ENCODE measurements at regions not wholly inside any gene's neighbourhood (a gene's known extent, or its start where the extent isn't known, plus 50 kb on each side); places are given as distances from the start of the nearest gene placed in this dataset.

- TF ChIP-seq MAX (IDR thresholded peaks at IDR 0.05; ENCODE audit: low read depth, low read length) (no peak), MYC (IDR thresholded peaks at IDR 0.05; ENCODE audit: low read depth, low read length) (no peak), POLR2A (IDR thresholded peaks at IDR 0.05; ENCODE audit: extremely low read depth, insufficient read length) (no peak)
- TF ChIP-seq, protein P1, sequence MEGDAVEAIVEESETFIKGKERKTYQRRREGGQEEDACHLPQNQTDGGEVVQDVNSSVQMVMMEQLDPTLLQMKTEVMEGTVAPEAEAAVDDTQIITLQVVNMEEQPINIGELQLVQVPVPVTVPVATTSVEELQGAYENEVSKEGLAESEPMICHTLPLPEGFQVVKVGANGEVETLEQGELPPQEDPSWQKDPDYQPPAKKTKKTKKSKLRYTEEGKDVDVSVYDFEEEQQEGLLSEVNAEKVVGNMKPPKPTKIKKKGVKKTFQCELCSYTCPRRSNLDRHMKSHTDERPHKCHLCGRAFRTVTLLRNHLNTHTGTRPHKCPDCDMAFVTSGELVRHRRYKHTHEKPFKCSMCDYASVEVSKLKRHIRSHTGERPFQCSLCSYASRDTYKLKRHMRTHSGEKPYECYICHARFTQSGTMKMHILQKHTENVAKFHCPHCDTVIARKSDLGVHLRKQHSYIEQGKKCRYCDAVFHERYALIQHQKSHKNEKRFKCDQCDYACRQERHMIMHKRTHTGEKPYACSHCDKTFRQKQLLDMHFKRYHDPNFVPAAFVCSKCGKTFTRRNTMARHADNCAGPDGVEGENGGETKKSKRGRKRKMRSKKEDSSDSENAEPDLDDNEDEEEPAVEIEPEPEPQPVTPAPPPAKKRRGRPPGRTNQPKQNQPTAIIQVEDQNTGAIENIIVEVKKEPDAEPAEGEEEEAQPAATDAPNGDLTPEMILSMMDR (IDR thresholded peaks at IDR 0.05; ENCODE audit: low read depth, low read length), result no peak
- no peak overlapping the region for H3K4me3 ChIP-seq (ENCODE audit: low read depth, low read length)
- DNase-seq (ENCODE audit: low read depth), result no peak
These were observed 1094.3 kb upstream of the SLC10A2 start for GRCh38 chr13:104160536-104160935.

DNA sequence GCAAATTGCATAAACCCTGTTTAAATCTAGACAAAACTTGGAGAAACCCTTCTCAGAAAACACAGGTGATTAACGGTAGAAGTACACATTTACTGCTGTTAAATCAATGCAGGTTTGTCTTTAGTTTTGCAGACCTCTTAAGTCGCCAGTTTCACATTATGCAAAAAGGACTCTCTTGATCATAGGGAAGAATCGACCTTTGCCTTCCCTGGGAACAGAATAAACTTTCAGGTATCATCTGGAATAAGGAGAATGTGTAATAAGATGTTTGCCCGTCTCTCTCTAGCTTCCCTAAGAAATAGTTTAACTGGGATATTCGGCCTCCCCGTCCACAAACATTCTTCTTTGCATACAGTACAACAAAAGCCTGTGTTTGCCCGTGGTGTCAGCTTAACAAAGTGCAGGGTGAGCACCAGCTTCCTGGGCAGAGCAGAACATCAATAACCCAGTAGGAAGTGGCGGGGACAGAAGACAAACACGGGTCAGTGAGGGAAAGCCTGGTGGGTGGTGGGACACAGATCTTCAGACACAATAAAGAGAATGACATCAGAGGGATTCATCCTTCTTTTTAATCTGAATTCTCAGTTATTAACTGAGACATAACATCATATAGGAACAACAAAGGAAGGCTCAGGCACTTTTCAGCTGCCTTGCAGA is 1077.7 kb upstream of the SLC10A2 start:
- no peak for DNase-seq (ENCODE audit: low read depth)
- TF ChIP-seq MAX (IDR thresholded peaks at IDR 0.05; ENCODE audit: low read depth, low read length), result no peak
- TF ChIP-seq, protein P1 (IDR thresholded peaks at IDR 0.05; ENCODE audit: low read depth, low read length), result no peak
- TF ChIP-seq MYC (IDR thresholded peaks at IDR 0.05; ENCODE audit: low read depth, low read length), result no peak
- TF ChIP-seq POLR2A (IDR thresholded peaks at IDR 0.05; ENCODE audit: extremely low read depth, insufficient read length), result no peak

GRCh38 chr13:104140552-104140951 is 1074.3 kb upstream of the SLC10A2 start:
- TF ChIP-seq POLR2A (IDR thresholded peaks at IDR 0.05; ENCODE audit: extremely low read depth, insufficient read length) (no peak), MYC (IDR thresholded peaks at IDR 0.05; ENCODE audit: low read depth, low read length) (no peak), MAX (IDR thresholded peaks at IDR 0.05; ENCODE audit: low read depth, low read length) (no peak)
- TF ChIP-seq, protein P1 (IDR thresholded peaks at IDR 0.05; ENCODE audit: low read depth, low read length), result no peak
- DNase-seq (ENCODE audit: low read depth), result no peak
- H3K4me3 ChIP-seq (ENCODE audit: low read depth, low read length), result no peak overlapping the region

More for the DNA sequence above, 1077.7 kb upstream of the SLC10A2 start:
- H3K4me3 ChIP-seq (ENCODE audit: low read depth, low read length), result no peak overlapping the region

GRCh38 chr13:104137416-104137815 is 1071.2 kb upstream of the SLC10A2 start:
- TF ChIP-seq MAX (IDR thresholded peaks at IDR 0.05; ENCODE audit: low read depth, low read length), result no peak
- TF ChIP-seq MYC (IDR thresholded peaks at IDR 0.05; ENCODE audit: low read depth, low read length), result no peak
- TF ChIP-seq POLR2A (IDR thresholded peaks at IDR 0.05; ENCODE audit: extremely low read depth, insufficient read length), result no peak
- TF ChIP-seq, protein P1 (IDR thresholded peaks at IDR 0.05; ENCODE audit: low read depth, low read length), result no peak
- H3K4me3 ChIP-seq (ENCODE audit: low read depth, low read length), result no peak overlapping the region
- DNase-seq (ENCODE audit: low read depth), result no peak

DNA sequence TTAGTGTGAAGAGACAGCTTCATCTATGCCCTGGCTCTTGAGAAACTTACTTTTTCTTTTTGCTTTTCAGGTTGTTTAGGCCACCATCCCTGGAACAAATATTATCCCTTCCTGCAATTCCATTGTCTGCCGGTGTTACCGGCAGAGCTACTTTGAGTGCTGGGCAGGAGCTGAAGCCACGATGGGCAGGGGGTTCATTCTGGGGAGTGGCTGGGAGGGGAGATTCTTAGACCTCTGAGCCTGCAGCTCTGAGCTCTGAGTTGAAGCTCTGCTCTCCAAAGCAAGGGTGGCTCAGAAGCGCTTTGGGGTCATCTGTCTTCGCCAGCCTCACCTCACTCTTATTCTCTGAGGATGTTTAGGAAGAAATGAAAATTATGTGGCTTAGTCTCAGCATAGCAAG is 1066.6 kb upstream of the SLC10A2 start:
- no peak for TF ChIP-seq MYC (IDR thresholded peaks at IDR 0.05; ENCODE audit: low read depth, low read length)
- TF ChIP-seq, protein P1 (IDR thresholded peaks at IDR 0.05; ENCODE audit: low read depth, low read length), result no peak
- TF ChIP-seq MAX (IDR thresholded peaks at IDR 0.05; ENCODE audit: low read depth, low read length), result no peak
- TF ChIP-seq POLR2A (IDR thresholded peaks at IDR 0.05; ENCODE audit: extremely low read depth, insufficient read length), result no peak
- DNase-seq (ENCODE audit: low read depth), result no peak
- no peak overlapping the region for H3K4me3 ChIP-seq (ENCODE audit: low read depth, low read length)

Measured in NB4 (cell line).